Adrenal gland (tissue), 5 donors: ENCODE measurements at regions not wholly inside any gene's neighbourhood (a gene's known extent, or its start where the extent isn't known, plus 50 kb on each side); places are given as distances from the start of the nearest gene placed in this dataset.

Source experiments
- POLR2A ChIP-seq, 2 donors: fragments of 450-650 bp; IDR thresholded peaks; one replicate each; pipeline ENCODE4 v1.6.1; 2017; ENCODE audit warnings: antibody characterized with exemption in 2 of 2, mild to moderate bottlenecking in 2 of 2, moderate library complexity in 1 of 2
- TF ChIP-seq, protein P1 (sequence below), 6 experiments: fragments of 450-650 bp in 4 of 6; fragments of 200-600 bp in 2 of 6; sonication (generic) in 1 of 6; IDR thresholded peaks; 1 replicate in 5 of 6; 2 replicates in 1 of 6; pipeline versions ENCODE4 v1.5.1 to v1.8.0; 2016 to 2021; ENCODE audit warnings: antibody characterized with exemption in 6 of 6, mild to moderate bottlenecking in 2 of 6, moderate library complexity in 1 of 6
- donor health status: DM: no; HTN: no; CAD: no.

DNA sequence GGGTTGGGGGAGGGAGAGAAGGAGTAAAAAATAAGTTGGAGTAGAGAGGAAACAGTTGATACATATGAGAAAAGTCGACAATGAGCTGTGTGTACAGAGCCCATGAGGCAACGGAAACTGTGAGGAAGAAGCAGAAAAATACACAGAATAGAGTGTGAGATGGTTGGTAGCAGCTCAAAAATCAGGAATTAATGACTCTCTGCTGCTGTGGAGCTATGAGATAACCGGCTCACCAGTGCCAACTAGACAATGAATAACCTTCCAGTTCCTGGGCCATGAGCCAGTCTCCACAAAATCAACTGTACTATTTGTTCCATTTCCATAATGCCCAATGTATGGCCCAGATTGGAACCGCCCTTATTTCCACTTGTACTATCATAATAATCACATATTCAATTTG is 53.1 kb upstream of the NREP start:
- TF ChIP-seq, protein P1, sequence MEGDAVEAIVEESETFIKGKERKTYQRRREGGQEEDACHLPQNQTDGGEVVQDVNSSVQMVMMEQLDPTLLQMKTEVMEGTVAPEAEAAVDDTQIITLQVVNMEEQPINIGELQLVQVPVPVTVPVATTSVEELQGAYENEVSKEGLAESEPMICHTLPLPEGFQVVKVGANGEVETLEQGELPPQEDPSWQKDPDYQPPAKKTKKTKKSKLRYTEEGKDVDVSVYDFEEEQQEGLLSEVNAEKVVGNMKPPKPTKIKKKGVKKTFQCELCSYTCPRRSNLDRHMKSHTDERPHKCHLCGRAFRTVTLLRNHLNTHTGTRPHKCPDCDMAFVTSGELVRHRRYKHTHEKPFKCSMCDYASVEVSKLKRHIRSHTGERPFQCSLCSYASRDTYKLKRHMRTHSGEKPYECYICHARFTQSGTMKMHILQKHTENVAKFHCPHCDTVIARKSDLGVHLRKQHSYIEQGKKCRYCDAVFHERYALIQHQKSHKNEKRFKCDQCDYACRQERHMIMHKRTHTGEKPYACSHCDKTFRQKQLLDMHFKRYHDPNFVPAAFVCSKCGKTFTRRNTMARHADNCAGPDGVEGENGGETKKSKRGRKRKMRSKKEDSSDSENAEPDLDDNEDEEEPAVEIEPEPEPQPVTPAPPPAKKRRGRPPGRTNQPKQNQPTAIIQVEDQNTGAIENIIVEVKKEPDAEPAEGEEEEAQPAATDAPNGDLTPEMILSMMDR (IDR thresholded peaks at IDR 0.05): no peak
- no peak for TF ChIP-seq POLR2A (IDR thresholded peaks at IDR 0.05)
